ENCODE measurements at regions not wholly inside any gene's neighbourhood (a gene's known extent, or its start where the extent isn't known, plus 50 kb on each side); places are given as distances from the start of the nearest gene placed in this dataset.

DNA sequence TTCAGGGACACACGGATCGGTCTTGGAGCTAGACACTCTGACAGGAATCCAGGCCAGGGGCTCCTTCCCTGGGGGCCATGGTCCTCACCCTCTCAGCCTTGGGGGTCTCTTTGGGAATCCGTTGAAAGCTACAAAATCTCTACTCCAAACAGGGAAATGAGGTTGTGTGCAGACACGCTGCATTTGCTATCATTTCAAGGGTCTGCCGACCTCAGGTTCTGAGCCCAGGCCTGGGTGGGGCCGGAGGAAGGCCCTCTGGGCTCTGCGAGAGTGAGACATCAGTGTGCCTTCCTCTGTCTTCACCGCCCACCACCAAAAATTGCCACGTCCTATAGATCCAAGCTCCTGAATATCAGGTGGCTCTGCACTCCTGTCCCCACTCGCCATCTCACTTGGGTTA, 74.4 kb upstream of the FGF3 start:
- ATAC-seq (no peak), DNase-seq (no peak)
- Histone ChIP-seq H3K4me1 (ENCODE audit: control insufficient read depth, insufficient read depth, low read length) (no peaks in the 10 kb centered on the region), H3K4me3 (ENCODE audit: low read length) (no peak overlapping the region), H3K9me3 (ENCODE audit: control insufficient read depth, insufficient read depth, low read length) (no peaks in the 10 kb centered on the region), H3K36me3 (ENCODE audit: control insufficient read depth, insufficient read depth, low read length) (no peaks in the 10 kb centered on the region), H3K27me3 (ENCODE audit: control insufficient read depth, insufficient read depth, low read length) (no peaks in the 10 kb centered on the region), H3K27ac (ENCODE audit: low read length) (no peak overlapping the region)
- Mint-ChIP-seq H3K9me3 (no peaks in the 10 kb centered on the region), H3K27ac (no peak overlapping the region), H3K4me1 (no peaks in the 10 kb centered on the region), H3K27me3 (ENCODE audit: low read depth in 2 of 2) (peaks cover 6 to 14% of the 10 kb centered on the region in 2 donors), H3K4me3 (no peak overlapping the region), H3K36me3 (no peaks in the 10 kb centered on the region)
- intact Hi-C loops (cut with micrococcal nuclease) = loop anchor here (5.0 kb wide), 1 partner anchor 791 kb away; no protein-coding TSS in a partner anchor
- no peak for TF ChIP-seq CTCF (IDR thresholded peaks at IDR 0.05)
- 84% methylated on average over 10 of the region's 10 CpGs for WGBS (ENCODE audit: insufficient coverage)

DNA sequence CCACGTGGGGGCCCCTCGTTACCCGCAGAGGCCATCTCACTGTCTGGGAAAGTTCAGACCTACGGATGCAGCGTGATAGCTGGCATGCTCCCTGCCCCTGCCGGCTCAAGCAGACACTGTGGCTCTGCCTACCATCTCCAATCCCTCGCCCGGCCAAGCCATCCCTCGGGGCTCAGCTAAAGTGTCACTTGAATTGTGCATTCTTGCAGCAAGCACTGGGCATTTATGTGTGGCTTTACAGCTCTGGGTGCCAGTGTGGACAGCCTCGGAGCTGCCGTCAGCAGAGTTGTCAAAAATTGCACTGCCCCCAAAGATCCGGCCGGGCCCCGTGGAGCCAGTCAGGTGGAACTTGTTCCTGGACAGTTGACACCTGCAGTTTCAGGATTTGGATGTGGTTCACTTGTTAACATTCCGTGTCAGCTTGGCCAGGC, 75.0 kb upstream of the FGF3 start:
- ATAC-seq = no peak
- Histone ChIP-seq H3K4me1 (ENCODE audit: control insufficient read depth, insufficient read depth, low read length) (no peaks in the 10 kb centered on the region), H3K4me3 (ENCODE audit: low read length) (no peak overlapping the region), H3K9me3 (ENCODE audit: control insufficient read depth, insufficient read depth, low read length) (no peaks in the 10 kb centered on the region), H3K36me3 (ENCODE audit: control insufficient read depth, insufficient read depth, low read length) (no peaks in the 10 kb centered on the region), H3K27me3 (ENCODE audit: control insufficient read depth, insufficient read depth, low read length) (no peaks in the 10 kb centered on the region), H3K27ac (ENCODE audit: low read length) (no peak overlapping the region)
- H3K36me3 Mint-ChIP-seq = no peaks in the 10 kb centered on the region
- no peak for DNase-seq
- H3K27ac Mint-ChIP-seq = no peak overlapping the region
- intact Hi-C loops (cut with micrococcal nuclease) = loop anchor here (5.0 kb wide), 1 partner anchor 792 kb away; no protein-coding TSS in a partner anchor
- no peaks in the 10 kb centered on the region for H3K4me1 Mint-ChIP-seq
- WGBS (ENCODE audit: insufficient coverage) = 89% methylated on average over 15 of the region's 15 CpGs
- TF ChIP-seq CTCF (IDR thresholded peaks at IDR 0.05) = no peak
- peaks cover 6 to 20% of the 10 kb centered on the region in 2 donors for H3K27me3 Mint-ChIP-seq (ENCODE audit: low read depth in 2 of 2)
- no peak overlapping the region for H3K4me3 Mint-ChIP-seq
- no peaks in the 10 kb centered on the region for H3K9me3 Mint-ChIP-seq

GRCh38 chr11:69894648-69895047, 75.4 kb upstream of the FGF3 start:
- Mint-ChIP-seq H3K27ac (no peak overlapping the region), H3K27me3 (ENCODE audit: low read depth in 2 of 2) (peaks cover 6 to 24% of the 10 kb centered on the region in 2 donors)

More at GRCh38 chr11:69894648-69895047, 75.4 kb upstream of the FGF3 start:
- no peak overlapping the region for H3K4me3 ChIP-seq (ENCODE audit: low read length)
- ATAC-seq (no peak), DNase-seq (no peak)
- no peak for TF ChIP-seq CTCF (IDR thresholded peaks at IDR 0.05)
- H3K4me3 Mint-ChIP-seq = no peak overlapping the region
- no peaks in the 10 kb centered on the region for H3K9me3 Mint-ChIP-seq
- H3K4me1 ChIP-seq (ENCODE audit: control insufficient read depth, insufficient read depth, low read length) = no peaks in the 10 kb centered on the region
- no peaks in the 10 kb centered on the region for H3K9me3 ChIP-seq (ENCODE audit: control insufficient read depth, insufficient read depth, low read length)
- H3K27me3 ChIP-seq (ENCODE audit: control insufficient read depth, insufficient read depth, low read length) = no peaks in the 10 kb centered on the region
- H3K4me1 Mint-ChIP-seq = no peaks in the 10 kb centered on the region
- intact Hi-C loops (cut with micrococcal nuclease) = loop anchor here (5.0 kb wide), 1 partner anchor 792 kb away; no protein-coding TSS in a partner anchor
- H3K36me3 ChIP-seq (ENCODE audit: control insufficient read depth, insufficient read depth, low read length) = no peaks in the 10 kb centered on the region
- 92% methylated on average over 8 of the region's 8 CpGs for WGBS (ENCODE audit: insufficient coverage)
- no peaks in the 10 kb centered on the region for H3K36me3 Mint-ChIP-seq
- no peak overlapping the region for H3K27ac ChIP-seq (ENCODE audit: low read length)

Measured in natural killer cell (primary cell).